ENCODE measurements at regions not wholly inside any gene's neighbourhood (a gene's known extent, or its start where the extent isn't known, plus 50 kb on each side); places are given as distances from the start of the nearest gene placed in this dataset.

- TF ChIP-seq PATZ1 (CRISPR knock-in tag; IDR thresholded peaks at IDR 0.05; ENCODE audit: borderline replicate concordance) (no peak), ZFP30 (CRISPR knock-in tag; IDR thresholded peaks at IDR 0.05) (no peak), ISL1 (CRISPR knock-in tag; IDR thresholded peaks at IDR 0.05) (no peak), SNAI2 (CRISPR knock-in tag; IDR thresholded peaks at IDR 0.05) (no peak), ARNTL (CRISPR knock-in tag; IDR thresholded peaks at IDR 0.05; ENCODE audit: borderline replicate concordance, low read depth) (no peak), ZFP3 (CRISPR knock-in tag; IDR thresholded peaks at IDR 0.05) (no peak), TOX (CRISPR knock-in tag; IDR thresholded peaks at IDR 0.05; ENCODE audit: borderline replicate concordance) (no peak), ZC3H10 (CRISPR knock-in tag; IDR thresholded peaks at IDR 0.05) (no peak), ZNF565 (CRISPR knock-in tag; conservative IDR thresholded peaks at IDR 0.05; ENCODE audit: low read depth) (no peak), BACH2 (CRISPR knock-in tag; IDR thresholded peaks at IDR 0.05; ENCODE audit: borderline replicate concordance) (no peak), ESRRG (CRISPR knock-in tag; IDR thresholded peaks at IDR 0.05) (no peak), CREB5 (CRISPR knock-in tag; IDR thresholded peaks at IDR 0.05; ENCODE audit: low read depth) (no peak), CSDC2 (CRISPR knock-in tag; IDR thresholded peaks at IDR 0.05) (no peak)
Observed at GRCh38 chr22:27455526-27455925, 346.0 kb downstream of the MN1 start.
